Caco-2 (cell line): ENCODE measurements at regions not wholly inside any gene's neighbourhood (a gene's known extent, or its start where the extent isn't known, plus 50 kb on each side); places are given as distances from the start of the nearest gene placed in this dataset.

Source experiments
- BruUV-seq: library from RNA; stranded (reverse); fragments of 400-500 nt; replicated peaks from 2 replicates; lab custom pipeline; 2021; lab: Mats Ljungman, UMichigan
- CTCF ChIA-PET: fragments of 300-600 bp; sonication (Branson Sonifier 250); formaldehyde crosslinking; loops from one replicate; lab custom pipeline; 2022; ENCODE audit warnings: antibody characterized with exemption; lab: Charles Lee
- POLR2A ChIA-PET: fragments of 300-600 bp; sonication (Branson Sonifier 250); formaldehyde crosslinking; loops from one replicate; lab custom pipeline; 2022; ENCODE audit warnings: antibody characterized with exemption; lab: Charles Lee
- DNase-seq, 2 experiments: peaks; one replicate each; pipeline versions ENCODE4 v3.0.0 to v3.0.0-alpha.2; 2020 to 2022
- H3K27me3 ChIP-seq: replicated peaks from 2 replicates; pipeline ENCODE4 v1.6.0; 2011; ENCODE audit warnings: low read length; ENCODE audit not compliant: control insufficient read depth, insufficient read depth
- H3K36me3 ChIP-seq: 2 replicates; pipeline ENCODE4 v1.5.1; 2011; ENCODE audit warnings: low read length; ENCODE audit not compliant: control insufficient read depth, insufficient read depth
- H3K4me1 ChIP-seq: fragments of 250-450 bp; sonication (Bioruptor Pico); 2 replicates; pipeline ENCODE4 v1.5.1; 2020; ENCODE audit warnings: mild to moderate bottlenecking
- H3K4me3 ChIP-seq: 2 replicates; pipeline ENCODE4 v1.5.1; 2011; ENCODE audit warnings: low read depth, mild to moderate bottlenecking, control low read depth, low read length
- H3K9me3 ChIP-seq: fragments of 250-450 bp; sonication (Bioruptor Pico); 2 replicates; pipeline ENCODE4 v1.5.1; 2020; ENCODE audit warnings: mild to moderate bottlenecking, moderate library complexity
- H3K27ac Mint-ChIP-seq: one replicate; pipeline ENCODE4 v1.8.0; 2022; ENCODE audit warnings: mixed read lengths; ENCODE audit not compliant: unreplicated experiment
- H3K27me3 Mint-ChIP-seq: one replicate; pipeline ENCODE4 v1.8.0; 2022; ENCODE audit warnings: mixed read lengths; ENCODE audit not compliant: insufficient read depth, unreplicated experiment
- H3K36me3 Mint-ChIP-seq: one replicate; pipeline ENCODE4 v1.8.0; 2022; ENCODE audit warnings: mild to moderate bottlenecking, mixed read lengths; ENCODE audit not compliant: insufficient read depth, unreplicated experiment
- H3K4me1 Mint-ChIP-seq: one replicate; pipeline ENCODE4 v1.8.0; 2022; ENCODE audit warnings: low read depth, mixed read lengths; ENCODE audit not compliant: unreplicated experiment
- H3K4me3 Mint-ChIP-seq: one replicate; pipeline ENCODE4 v1.8.0; 2022; ENCODE audit warnings: mild to moderate bottlenecking, moderate library complexity, mixed read lengths; ENCODE audit not compliant: unreplicated experiment
- H3K9me3 Mint-ChIP-seq: one replicate; pipeline ENCODE4 v1.8.0; 2022; ENCODE audit warnings: mixed read lengths; ENCODE audit not compliant: unreplicated experiment
- intact Hi-C: fragments of 100-400 bp; cut with micrococcal nuclease; formaldehyde crosslinking; loops from one replicate; pipeline ENCODE4 v1.10.0; 2022; ENCODE audit not compliant: unreplicated experiment
- TF ChIP-seq, protein P1 (sequence below), 2 experiments: fragments of 200-600 bp in 1 of 2; IDR thresholded peaks; 1 replicate in 1 of 2; 2 replicates in 1 of 2; pipeline versions ENCODE4 v1.5.1 to v1.8.0; 2011 to 2022; ENCODE audit warnings: antibody characterized with exemption in 1 of 2, control low read depth in 1 of 2, inconsistent platforms in 1 of 2, low read depth in 1 of 2, low read length in 1 of 2, mild to moderate bottlenecking in 1 of 2, moderate library complexity in 1 of 2; ENCODE audit not compliant: insufficient read depth in 1 of 2, severe bottlenecking in 1 of 2, unreplicated experiment in 1 of 2

DNA sequence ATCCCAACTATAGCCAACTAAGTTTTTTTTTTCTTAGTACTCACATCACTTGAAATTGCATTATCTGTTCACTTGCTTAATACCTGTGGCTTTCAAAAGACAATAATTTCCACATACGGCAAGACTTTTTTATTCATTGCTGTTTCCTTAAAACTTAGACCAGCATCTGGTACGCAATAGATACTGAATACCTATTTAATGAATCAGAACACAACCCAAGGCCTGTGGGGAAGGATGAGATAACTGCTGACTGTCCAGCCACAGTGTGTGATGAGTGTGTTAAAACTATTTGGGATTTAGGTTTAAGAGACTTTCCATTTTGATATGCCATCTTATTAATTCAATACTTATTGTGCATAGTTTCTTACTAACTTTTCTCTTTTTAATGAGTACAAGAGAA, 988.7 kb downstream of the NTRK3 start:
- Histone ChIP-seq H3K36me3 (no peaks in the 10 kb centered on the region), H3K9me3 (no peaks in the 10 kb centered on the region), H3K27me3 (no peaks in the 10 kb centered on the region), H3K4me3 (no peak overlapping the region), H3K4me1 (no peaks in the 10 kb centered on the region)
- no peaks in the 10 kb centered on the region for H3K36me3 Mint-ChIP-seq
- no peak overlapping the region for H3K27ac Mint-ChIP-seq
- H3K4me1 Mint-ChIP-seq: no peaks in the 10 kb centered on the region
- H3K27me3 Mint-ChIP-seq: peaks cover 2% of the 10 kb centered on the region
- CTCF ChIA-PET: no interaction called here
- no peak overlapping the region for H3K4me3 Mint-ChIP-seq
- no TSS peak for BruUV-seq
- DNase-seq: no peak
- intact Hi-C loops: no loop called here
- H3K9me3 Mint-ChIP-seq: peaks cover 4% of the 10 kb centered on the region
- POLR2A ChIA-PET: no interaction called here
- TF ChIP-seq, protein P1, sequence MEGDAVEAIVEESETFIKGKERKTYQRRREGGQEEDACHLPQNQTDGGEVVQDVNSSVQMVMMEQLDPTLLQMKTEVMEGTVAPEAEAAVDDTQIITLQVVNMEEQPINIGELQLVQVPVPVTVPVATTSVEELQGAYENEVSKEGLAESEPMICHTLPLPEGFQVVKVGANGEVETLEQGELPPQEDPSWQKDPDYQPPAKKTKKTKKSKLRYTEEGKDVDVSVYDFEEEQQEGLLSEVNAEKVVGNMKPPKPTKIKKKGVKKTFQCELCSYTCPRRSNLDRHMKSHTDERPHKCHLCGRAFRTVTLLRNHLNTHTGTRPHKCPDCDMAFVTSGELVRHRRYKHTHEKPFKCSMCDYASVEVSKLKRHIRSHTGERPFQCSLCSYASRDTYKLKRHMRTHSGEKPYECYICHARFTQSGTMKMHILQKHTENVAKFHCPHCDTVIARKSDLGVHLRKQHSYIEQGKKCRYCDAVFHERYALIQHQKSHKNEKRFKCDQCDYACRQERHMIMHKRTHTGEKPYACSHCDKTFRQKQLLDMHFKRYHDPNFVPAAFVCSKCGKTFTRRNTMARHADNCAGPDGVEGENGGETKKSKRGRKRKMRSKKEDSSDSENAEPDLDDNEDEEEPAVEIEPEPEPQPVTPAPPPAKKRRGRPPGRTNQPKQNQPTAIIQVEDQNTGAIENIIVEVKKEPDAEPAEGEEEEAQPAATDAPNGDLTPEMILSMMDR (IDR thresholded peaks at IDR 0.05; ENCODE audit: insufficient read depth in 1 of 2, low read depth in 1 of 2, low read length in 1 of 2, severe bottlenecking in 1 of 2, unreplicated experiment in 1 of 2): no peak

DNA sequence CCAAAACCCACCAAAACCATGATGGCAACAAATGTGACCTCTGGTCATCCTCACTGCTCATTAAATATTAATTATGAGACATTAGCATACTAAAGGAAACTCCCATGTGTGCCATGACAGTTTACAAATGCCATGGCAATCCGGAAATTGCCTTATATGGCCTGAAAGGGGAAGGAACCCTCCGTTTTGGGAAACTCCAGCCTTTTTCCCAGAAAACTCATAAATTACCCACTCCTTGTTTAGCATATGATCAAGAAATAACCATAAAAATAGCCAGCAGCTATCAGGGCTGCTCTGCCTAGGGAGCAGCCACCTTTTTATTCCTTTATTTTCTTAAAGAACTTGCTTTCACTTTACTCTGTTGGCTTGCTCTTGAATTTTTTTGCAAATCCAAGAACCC, 992.7 kb downstream of the NTRK3 start:
- ChIA-PET POLR2A (no interaction called here), CTCF (no interaction called here)
- H3K4me1 ChIP-seq: no peaks in the 10 kb centered on the region
- DNase-seq: no peak
- BruUV-seq: no TSS peak
- Mint-ChIP-seq H3K27me3 (peaks cover 2% of the 10 kb centered on the region), H3K9me3 (peaks cover 16% of the 10 kb centered on the region), H3K36me3 (no peaks in the 10 kb centered on the region), H3K4me1 (no peaks in the 10 kb centered on the region), H3K4me3 (no peak overlapping the region), H3K27ac (no peak overlapping the region)
- intact Hi-C loops: no loop called here
- no peaks in the 10 kb centered on the region for H3K9me3 ChIP-seq
- TF ChIP-seq, protein P1 (IDR thresholded peaks at IDR 0.05; ENCODE audit: insufficient read depth in 1 of 2, low read depth in 1 of 2, low read length in 1 of 2, severe bottlenecking in 1 of 2, unreplicated experiment in 1 of 2): no peak
- no peak overlapping the region for H3K4me3 ChIP-seq
- no peaks in the 10 kb centered on the region for H3K36me3 ChIP-seq
- no peaks in the 10 kb centered on the region for H3K27me3 ChIP-seq

DNA sequence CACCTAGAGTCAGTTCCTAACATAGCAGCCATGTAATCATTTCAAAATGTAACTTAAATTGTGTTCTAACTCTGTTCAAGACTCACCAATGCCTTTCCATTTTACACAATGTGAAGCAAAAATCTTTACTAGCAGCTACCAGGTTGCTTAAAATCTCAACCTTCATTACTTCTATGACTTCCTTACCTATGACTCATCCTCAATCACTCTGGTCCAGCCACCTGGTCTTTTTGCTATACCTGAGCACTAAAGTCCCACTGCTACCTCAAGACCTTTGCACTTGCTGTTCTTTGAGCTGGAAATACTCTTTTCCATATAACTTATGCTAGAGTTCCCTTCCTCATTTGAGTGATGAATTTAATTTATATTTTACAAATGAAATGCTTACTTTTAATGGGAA, 993.2 kb downstream of the NTRK3 start:
- Mint-ChIP-seq H3K4me1 (no peaks in the 10 kb centered on the region), H3K27me3 (peaks cover 2% of the 10 kb centered on the region), H3K27ac (no peak overlapping the region), H3K9me3 (peaks cover 16% of the 10 kb centered on the region), H3K36me3 (no peaks in the 10 kb centered on the region), H3K4me3 (no peak overlapping the region)
- TF ChIP-seq, protein P1 (IDR thresholded peaks at IDR 0.05; ENCODE audit: insufficient read depth in 1 of 2, low read depth in 1 of 2, low read length in 1 of 2, severe bottlenecking in 1 of 2, unreplicated experiment in 1 of 2): no peak
- no peak overlapping the region for H3K4me3 ChIP-seq
- no TSS peak for BruUV-seq
- intact Hi-C loops: no loop called here
- CTCF ChIA-PET: no interaction called here
- no peaks in the 10 kb centered on the region for H3K4me1 ChIP-seq
- DNase-seq: no peak
- no peaks in the 10 kb centered on the region for H3K9me3 ChIP-seq
- H3K36me3 ChIP-seq: no peaks in the 10 kb centered on the region
- H3K27me3 ChIP-seq: no peaks in the 10 kb centered on the region
- POLR2A ChIA-PET: no interaction called here
